Tibial artery (tissue), 4 donors: ENCODE measurements at regions not wholly inside any gene's neighbourhood (a gene's known extent, or its start where the extent isn't known, plus 50 kb on each side); places are given as distances from the start of the nearest gene placed in this dataset.

Experiments used
- DNase-seq, 2 donors: peaks; one replicate each; pipeline ENCODE4 v3.0.0-alpha.2; 2019
- H3K27ac ChIP-seq, 2 donors: fragments of 200-600 bp; sonication (generic) in 1 of 2; 1 replicate in 1 of 2; 2 replicates in 1 of 2; pipeline ENCODE4 v1.5.1; 2018 to 2019; ENCODE audit warnings: mild to moderate bottlenecking in 1 of 2
- H3K27me3 ChIP-seq, 2 donors: fragments of 200-600 bp; sonication (generic) in 1 of 2; one replicate each; pipeline versions ENCODE4 v1.5.1 to v1.6.0; 2016 to 2019
- H3K36me3 ChIP-seq, 3 donors: fragments of 200-600 bp; sonication (generic) in 2 of 3; one replicate each; pipeline ENCODE4 v1.5.1; 2016 to 2019; ENCODE audit warnings: mild to moderate bottlenecking in 2 of 3
- H3K4me1 ChIP-seq, 4 donors: fragments of 200-600 bp; sonication (generic) in 2 of 4; 1 replicate in 3 of 4; 2 replicates in 1 of 4; pipeline ENCODE4 v1.5.1; 2016 to 2019
- H3K4me3 ChIP-seq, 2 donors: fragments of 200-600 bp; sonication (generic) in 1 of 2; 1 replicate in 1 of 2; 2 replicates in 1 of 2; pipeline ENCODE4 v1.5.1; 2018 to 2019; ENCODE audit warnings: mild to moderate bottlenecking in 2 of 2
- H3K9me3 ChIP-seq, 3 donors: fragments of 200-600 bp; sonication (generic) in 1 of 3; one replicate each; pipeline ENCODE4 v1.5.1; 2016 to 2019
- CTCF ChIP-seq, 2 experiments: fragments of 200-600 bp in 1 of 2; fragments of 450-650 bp in 1 of 2; IDR thresholded peaks; one replicate each; pipeline ENCODE4 v1.5.1; 2017 to 2019; ENCODE audit warnings: antibody characterized with exemption in 2 of 2, mild to moderate bottlenecking in 1 of 2, moderate library complexity in 1 of 2
- intact Hi-C: fragments of 100-400 bp; cut with DNase I; formaldehyde crosslinking; loops from one replicate; pipeline ENCODE4 v1.15.0; 2023; ENCODE audit warnings: low total_unique reads

DNA sequence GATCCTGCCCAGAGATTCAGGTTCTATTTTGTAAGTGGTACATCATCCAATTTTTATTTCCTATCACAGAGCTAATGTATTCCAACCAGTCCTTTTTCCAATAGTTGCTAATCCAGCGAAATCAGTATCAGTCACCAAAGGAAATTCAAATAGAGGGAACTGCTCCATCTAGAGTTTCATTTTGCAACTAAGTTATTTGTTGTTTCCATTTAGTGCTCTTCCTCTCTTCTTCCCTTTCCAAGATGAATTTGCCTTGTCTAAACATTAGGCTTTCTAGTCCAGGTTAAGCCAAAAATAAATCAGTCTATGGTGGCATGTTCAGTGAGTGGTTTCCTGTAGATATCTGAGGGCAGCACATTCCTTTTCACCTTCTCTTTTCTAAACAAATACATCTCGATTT, 79.8 kb upstream of the SPATA31D4 start:
- Histone ChIP-seq H3K27ac (no peak overlapping the region), H3K27me3 (no peaks in the 10 kb centered on the region), H3K36me3 (no peaks in the 10 kb centered on the region), H3K4me1 (peaks cover 0 to 7% (median 0%) of the 10 kb centered on the region in 4 donors), H3K4me3 (no peak overlapping the region), H3K9me3 (no peaks in the 10 kb centered on the region)
- intact Hi-C loops, result no loop called here
- peak; percentile 46 to 47 for TF ChIP-seq CTCF (IDR thresholded peaks at IDR 0.05)
- DNase-seq, result no peak

DNA sequence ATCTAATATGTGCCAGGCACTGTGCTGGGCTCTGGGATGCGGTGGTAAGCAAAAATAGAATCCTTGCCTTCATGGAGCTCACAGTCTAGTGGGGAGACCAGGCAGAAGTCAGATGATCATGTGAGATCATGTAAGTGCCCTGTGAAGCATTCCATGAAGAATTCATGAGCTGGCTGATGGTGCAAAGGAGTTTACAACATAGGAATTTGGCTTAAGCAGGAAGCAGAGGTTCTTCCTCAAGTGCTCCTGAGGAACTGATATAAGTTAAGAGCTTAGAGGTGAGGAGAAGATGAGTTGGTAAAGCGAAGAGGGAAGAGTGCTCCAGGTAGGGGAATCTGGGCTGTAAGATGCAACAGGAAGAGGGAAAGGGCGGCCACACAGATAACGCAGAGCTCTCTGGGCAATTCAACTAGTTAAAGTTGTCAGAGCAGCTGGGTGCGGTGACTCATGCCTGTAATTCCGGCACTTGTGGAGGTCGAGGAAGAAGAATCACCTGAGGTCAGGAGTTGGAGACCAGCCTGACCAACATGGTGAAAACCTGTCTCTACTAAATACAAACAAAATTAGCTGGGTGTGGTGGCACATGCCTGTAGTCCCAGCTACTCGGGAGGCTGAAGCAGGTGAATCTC, 78.5 kb upstream of the SPATA31D4 start:
- Histone ChIP-seq H3K4me3 (no peak overlapping the region), H3K36me3 (no peaks in the 10 kb centered on the region), H3K27ac (no peak overlapping the region), H3K4me1 (peaks cover 0 to 7% (median 0%) of the 10 kb centered on the region in 4 donors), H3K9me3 (no peaks in the 10 kb centered on the region), H3K27me3 (no peaks in the 10 kb centered on the region)
- intact Hi-C loops, result no loop called here
- no peak for TF ChIP-seq CTCF (IDR thresholded peaks at IDR 0.05)
- DNase-seq, result no peak

DNA sequence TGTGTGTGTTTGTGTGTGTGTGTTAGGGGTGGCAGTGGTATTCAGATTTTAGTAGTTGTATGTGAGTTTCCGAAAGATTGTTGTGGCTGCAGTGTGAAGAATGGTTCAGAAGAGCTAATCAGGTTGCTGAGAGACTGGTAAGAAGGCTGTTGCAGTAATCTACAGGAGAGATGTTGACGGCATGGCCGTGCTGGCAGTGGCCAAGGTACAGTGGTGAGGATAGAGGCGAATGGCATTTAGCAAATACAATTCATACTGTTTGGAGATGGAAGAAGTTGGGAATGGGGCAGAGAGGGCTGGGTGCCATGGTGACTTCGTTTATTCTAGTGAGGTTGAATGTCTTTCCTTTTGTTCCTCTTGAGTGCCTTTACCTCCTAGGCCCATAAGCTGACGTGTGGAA, 77.5 kb upstream of the SPATA31D4 start:
- H3K27me3 ChIP-seq, result no peaks in the 10 kb centered on the region
- no peaks in the 10 kb centered on the region for H3K9me3 ChIP-seq
- H3K4me1 ChIP-seq, result peaks cover 0 to 7% (median 0%) of the 10 kb centered on the region in 4 donors
- no peak for TF ChIP-seq CTCF (IDR thresholded peaks at IDR 0.05)
- intact Hi-C loops, result no loop called here
- no peak for DNase-seq
- H3K36me3 ChIP-seq, result no peaks in the 10 kb centered on the region
- no peak overlapping the region for H3K27ac ChIP-seq
- H3K4me3 ChIP-seq, result no peak overlapping the region

GRCh38 chr9:81851340-81851739, 76.9 kb upstream of the SPATA31D4 start:
- intact Hi-C loops, result no loop called here
- H3K4me1 ChIP-seq, result peaks cover 0 to 7% (median 0%) of the 10 kb centered on the region in 4 donors
- no peak for TF ChIP-seq CTCF (IDR thresholded peaks at IDR 0.05)
- H3K4me3 ChIP-seq, result no peak overlapping the region
- H3K27ac ChIP-seq, result no peak overlapping the region
- H3K36me3 ChIP-seq, result no peaks in the 10 kb centered on the region
- H3K27me3 ChIP-seq, result no peaks in the 10 kb centered on the region
- H3K9me3 ChIP-seq, result no peaks in the 10 kb centered on the region
- no peak for DNase-seq

- TF ChIP-seq CTCF (IDR thresholded peaks at IDR 0.05), result no peak
- Histone ChIP-seq H3K4me1 (peaks cover 0 to 7% (median 0%) of the 10 kb centered on the region in 4 donors), H3K27ac (no peak overlapping the region), H3K36me3 (no peaks in the 10 kb centered on the region), H3K9me3 (no peaks in the 10 kb centered on the region), H3K27me3 (no peaks in the 10 kb centered on the region), H3K4me3 (no peak overlapping the region)
- intact Hi-C loops, result no loop called here
- DNase-seq, result no peak
Observed at GRCh38 chr9:81852820-81853219, 75.4 kb upstream of the SPATA31D4 start.

DNA sequence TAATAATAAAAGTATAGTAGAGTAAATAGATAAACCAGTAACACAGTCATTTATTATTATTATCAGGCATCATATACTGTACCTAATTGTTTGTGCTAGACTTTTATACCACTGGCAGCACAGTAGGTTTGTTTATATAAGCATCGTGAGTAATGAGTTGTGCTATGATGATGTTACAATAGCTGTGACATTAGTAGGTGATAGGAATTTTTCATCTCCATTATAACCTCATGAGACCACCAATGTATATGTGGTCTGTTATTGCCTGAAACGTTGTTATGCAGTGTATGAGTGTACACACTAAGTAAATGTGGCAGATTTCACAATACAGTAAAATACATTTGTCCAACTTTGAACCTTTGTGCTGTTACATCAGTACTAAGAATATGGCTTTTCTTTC, 72.7 kb upstream of the SPATA31D4 start:
- intact Hi-C loops, result no loop called here
- Histone ChIP-seq H3K4me3 (no peak overlapping the region), H3K27me3 (peaks cover 0 to under 1% of the 10 kb centered on the region in 2 donors), H3K27ac (no peak overlapping the region), H3K36me3 (no peaks in the 10 kb centered on the region), H3K9me3 (no peaks in the 10 kb centered on the region), H3K4me1 (peaks cover 0 to 7% (median 0%) of the 10 kb centered on the region in 4 donors)
- DNase-seq, result no peak
- TF ChIP-seq CTCF (IDR thresholded peaks at IDR 0.05), result no peak
